CD4-positive, alpha-beta memory T cell (primary cell): ENCODE measurements at regions not wholly inside any gene's neighbourhood (a gene's known extent, or its start where the extent isn't known, plus 50 kb on each side); places are given as distances from the start of the nearest gene placed in this dataset.
A peak's percentile ranks its signal among the peaks of the same experiment; 100 is the strongest.

Experiments
- CTCF ChIA-PET: fragments of 350-600 bp; sonication (Branson Sonifier 250); formaldehyde crosslinking; loops from one replicate; lab custom pipeline; 2021; ENCODE audit warnings: inconsistent platforms; ENCODE audit not compliant: partially characterized antibody; lab: Charles Lee
- POLR2A ChIA-PET: fragments of 350-600 bp; sonication (Branson Sonifier 250); formaldehyde crosslinking; loops from one replicate; lab custom pipeline; 2021; ENCODE audit not compliant: partially characterized antibody; lab: Charles Lee
- DNase-seq, 5 donors: peaks; one replicate each; pipeline versions ENCODE4 v3.0.0 to v3.0.0-alpha.2; 2020 to 2022; ENCODE audit warnings: mixed read lengths in 1 of 5
- H3K27ac ChIP-seq: one replicate; pipeline ENCODE4 v1.7.0; 2013; ENCODE audit warnings: low read depth, low read length
- H3K27me3 ChIP-seq: 2 replicates; pipeline ENCODE4 v1.7.0; 2013; ENCODE audit warnings: mild to moderate bottlenecking, low read length, moderate library complexity; ENCODE audit not compliant: insufficient read depth
- H3K36me3 ChIP-seq: 2 replicates; pipeline ENCODE4 v1.7.0; 2013; ENCODE audit warnings: mild to moderate bottlenecking, low read length, moderate library complexity; ENCODE audit not compliant: insufficient read depth
- H3K4me1 ChIP-seq: 2 replicates; pipeline ENCODE4 v1.7.0; 2013; ENCODE audit warnings: mild to moderate bottlenecking, low read length, moderate library complexity; ENCODE audit not compliant: insufficient read depth
- H3K4me3 ChIP-seq, 2 donors: one replicate each; pipeline ENCODE4 v1.7.0; 2013; ENCODE audit warnings: low read length in 2 of 2, mild to moderate bottlenecking in 1 of 2
- H3K9me3 ChIP-seq, 2 donors: one replicate each; pipeline ENCODE4 v1.7.0; 2013; ENCODE audit warnings: low read length in 2 of 2, control low read depth in 1 of 2; ENCODE audit not compliant: control insufficient read depth in 1 of 2
- H3K27ac Mint-ChIP-seq, 7 donors: one replicate each; pipeline ENCODE4 v1.8.0; 2020 to 2021; ENCODE audit warnings: mixed read lengths in 7 of 7, mild to moderate bottlenecking in 6 of 7, inconsistent platforms in 3 of 7, moderate library complexity in 3 of 7
- H3K27me3 Mint-ChIP-seq, 2 donors: one replicate each; pipeline ENCODE4 v1.8.0; 2020 to 2021; ENCODE audit warnings: mixed read lengths in 2 of 2
- H3K36me3 Mint-ChIP-seq, 2 donors: one replicate each; pipeline ENCODE4 v1.8.0; 2020 to 2021; ENCODE audit warnings: mixed read lengths in 2 of 2, inconsistent platforms in 1 of 2, mild to moderate bottlenecking in 1 of 2
- H3K4me1 Mint-ChIP-seq, 4 donors: one replicate each; pipeline ENCODE4 v1.8.0; 2020 to 2021; ENCODE audit warnings: mixed read lengths in 4 of 4, mild to moderate bottlenecking in 1 of 4
- H3K4me3 Mint-ChIP-seq, 8 donors: one replicate each; pipeline ENCODE4 v1.8.0; 2020 to 2021; ENCODE audit warnings: mixed read lengths in 8 of 8, mild to moderate bottlenecking in 7 of 8, moderate library complexity in 6 of 8, inconsistent platforms in 3 of 8
- H3K9me3 Mint-ChIP-seq, 8 donors: one replicate each; pipeline ENCODE4 v1.8.0; 2020 to 2021; ENCODE audit warnings: mixed read lengths in 8 of 8, mild to moderate bottlenecking in 5 of 8, inconsistent platforms in 3 of 8, moderate library complexity in 1 of 8
- intact Hi-C: fragments of 100-400 bp; cut with micrococcal nuclease; formaldehyde crosslinking; loops from one replicate; pipeline ENCODE4 v1.15.1; 2023

- H3K27me3 ChIP-seq, result no peaks in the 10 kb centered on the region
- H3K27ac ChIP-seq, result no peak overlapping the region
- H3K9me3 Mint-ChIP-seq, result peaks cover 0 to 3% (median 0%) of the 10 kb centered on the region in 8 donors
- ChIA-PET CTCF (interaction anchor here (2.5 kb wide), 1 partner anchor 36 kb away, joined by 9 read pairs; no protein-coding TSS in a partner anchor), POLR2A (no interaction called here)
- peaks cover 0 to 6% (median 1%) of the 10 kb centered on the region in 4 donors for H3K4me1 Mint-ChIP-seq
- H3K36me3 ChIP-seq, result no peaks in the 10 kb centered on the region
- no peaks in the 10 kb centered on the region for H3K27me3 Mint-ChIP-seq
- intact Hi-C loops, result no loop called here
- no peaks in the 10 kb centered on the region for H3K9me3 ChIP-seq
- no peaks in the 10 kb centered on the region for H3K36me3 Mint-ChIP-seq
- H3K4me1 ChIP-seq, result no peaks in the 10 kb centered on the region
- H3K4me3 ChIP-seq, result no peak overlapping the region
- H3K27ac Mint-ChIP-seq, result no peak overlapping the region
- DNase-seq, result no peak
- H3K4me3 Mint-ChIP-seq, result no peak overlapping the region
Observed at GRCh38 chr9:7606591-7606990, 193.0 kb downstream of the DMAC1 start.

- ChIA-PET POLR2A (no interaction called here), CTCF (no interaction called here)
- peaks cover 0 to 2% (median 0%) of the 10 kb centered on the region in 4 donors for H3K4me1 Mint-ChIP-seq
- Histone ChIP-seq H3K4me1 (no peaks in the 10 kb centered on the region), H3K27me3 (no peaks in the 10 kb centered on the region), H3K36me3 (no peaks in the 10 kb centered on the region), H3K27ac (no peak overlapping the region), H3K4me3 (no peak overlapping the region), H3K9me3 (no peaks in the 10 kb centered on the region)
- H3K36me3 Mint-ChIP-seq, result no peaks in the 10 kb centered on the region
- H3K4me3 Mint-ChIP-seq, result no peak overlapping the region
- no peaks in the 10 kb centered on the region for H3K27me3 Mint-ChIP-seq
- H3K9me3 Mint-ChIP-seq, result peaks cover 0 to 4% (median 0%) of the 10 kb centered on the region in 8 donors
- intact Hi-C loops, result no loop called here
- peak overlapping the region in 1 of 7 donors; percentile 63 for H3K27ac Mint-ChIP-seq
- no peak for DNase-seq
Observed at GRCh38 chr9:7601739-7602138, 197.8 kb downstream of the DMAC1 start.

- DNase-seq, result no peak
- H3K27ac Mint-ChIP-seq, result no peak overlapping the region
- intact Hi-C loops, result no loop called here
Observed at GRCh38 chr9:7597716-7598115, 201.9 kb downstream of the DMAC1 start.

DNA sequence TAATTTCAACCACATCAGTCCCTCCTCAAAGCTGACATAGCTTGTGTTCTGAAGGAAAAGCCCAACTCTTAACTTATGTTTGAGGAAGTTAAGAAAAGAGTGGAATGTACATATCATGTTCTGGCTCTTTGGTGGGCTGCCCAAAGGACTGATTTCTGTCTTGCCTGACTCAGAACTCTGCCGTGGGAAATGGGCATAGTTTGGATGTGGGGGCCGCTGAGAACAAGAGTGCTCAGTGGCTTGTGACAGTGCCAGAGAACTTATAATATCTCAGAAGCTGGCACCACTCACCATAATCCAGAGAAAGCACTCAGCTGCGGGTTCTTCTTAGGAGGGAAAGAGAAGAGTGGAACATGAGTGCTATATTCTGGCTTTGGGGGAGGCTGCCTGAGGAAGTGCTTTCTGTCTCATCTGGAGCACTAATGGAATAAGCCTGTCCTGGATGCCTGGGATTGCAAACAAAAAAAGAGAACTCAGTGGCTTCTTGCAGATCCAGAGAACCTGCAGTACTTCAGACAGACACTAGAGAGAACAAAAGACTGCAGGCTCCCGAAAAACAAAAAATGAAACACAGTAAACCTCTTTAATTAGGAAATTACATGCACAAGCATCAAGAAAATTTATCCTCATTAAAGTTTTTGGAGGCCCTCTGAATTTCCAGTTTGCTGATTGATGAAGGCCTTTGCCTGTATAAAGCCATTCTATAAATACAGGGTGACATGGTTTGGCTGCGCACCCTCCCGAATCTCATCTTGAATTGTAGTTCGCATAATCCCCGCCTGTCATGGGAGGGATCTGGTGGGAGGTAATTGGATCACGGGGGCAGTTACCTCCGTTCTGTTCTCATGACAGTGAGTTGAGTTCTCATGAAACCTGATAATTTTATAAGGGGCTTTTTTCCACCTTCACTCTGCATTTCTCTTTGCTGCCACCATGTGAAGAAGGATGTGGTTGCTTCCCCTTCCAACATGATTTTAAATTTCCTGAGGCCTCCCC, 207.0 kb downstream of the DMAC1 start:
- Mint-ChIP-seq H3K4me3 (no peak overlapping the region), H3K36me3 (peaks cover 4 to 18% of the 10 kb centered on the region in 2 donors), H3K9me3 (peaks cover 5 to 31% (median 21%) of the 10 kb centered on the region in 8 donors), H3K27me3 (no peaks in the 10 kb centered on the region), H3K4me1 (peaks cover 0 to 3% (median 0%) of the 10 kb centered on the region in 4 donors), H3K27ac (no peak overlapping the region)
- CTCF ChIA-PET, result no interaction called here
- no peak overlapping the region for H3K27ac ChIP-seq
- POLR2A ChIA-PET, result no interaction called here
- intact Hi-C loops, result no loop called here
- no peaks in the 10 kb centered on the region for H3K36me3 ChIP-seq
- H3K27me3 ChIP-seq, result no peaks in the 10 kb centered on the region
- H3K4me1 ChIP-seq, result no peaks in the 10 kb centered on the region
- no peaks in the 10 kb centered on the region for H3K9me3 ChIP-seq
- no peak for DNase-seq
- H3K4me3 ChIP-seq, result no peak overlapping the region

More at GRCh38 chr9:7597716-7598115, 201.9 kb downstream of the DMAC1 start:
- ChIA-PET CTCF (interaction anchor here (1.0 kb wide), 1 partner anchor 61 kb away, joined by 3 read pairs; no protein-coding TSS in a partner anchor), POLR2A (no interaction called here)
- H3K4me3 Mint-ChIP-seq, result no peak overlapping the region
- no peak overlapping the region for H3K27ac ChIP-seq
- H3K9me3 ChIP-seq, result no peaks in the 10 kb centered on the region
- no peaks in the 10 kb centered on the region for H3K36me3 ChIP-seq
- H3K36me3 Mint-ChIP-seq, result peaks cover 4 to 18% of the 10 kb centered on the region in 2 donors
- no peak overlapping the region for H3K4me3 ChIP-seq
- no peaks in the 10 kb centered on the region for H3K27me3 ChIP-seq
- no peaks in the 10 kb centered on the region for H3K27me3 Mint-ChIP-seq
- H3K4me1 ChIP-seq, result no peaks in the 10 kb centered on the region
- H3K4me1 Mint-ChIP-seq, result peaks cover 0 to 3% (median 0%) of the 10 kb centered on the region in 4 donors
- peaks cover 5 to 28% (median 20%) of the 10 kb centered on the region in 8 donors for H3K9me3 Mint-ChIP-seq

- CTCF ChIA-PET, result no interaction called here
- peaks cover 4 to 18% of the 10 kb centered on the region in 2 donors for H3K36me3 Mint-ChIP-seq
- H3K9me3 ChIP-seq, result no peaks in the 10 kb centered on the region
Observed at GRCh38 chr9:7591501-7591900, 208.1 kb downstream of the DMAC1 start.

DNA sequence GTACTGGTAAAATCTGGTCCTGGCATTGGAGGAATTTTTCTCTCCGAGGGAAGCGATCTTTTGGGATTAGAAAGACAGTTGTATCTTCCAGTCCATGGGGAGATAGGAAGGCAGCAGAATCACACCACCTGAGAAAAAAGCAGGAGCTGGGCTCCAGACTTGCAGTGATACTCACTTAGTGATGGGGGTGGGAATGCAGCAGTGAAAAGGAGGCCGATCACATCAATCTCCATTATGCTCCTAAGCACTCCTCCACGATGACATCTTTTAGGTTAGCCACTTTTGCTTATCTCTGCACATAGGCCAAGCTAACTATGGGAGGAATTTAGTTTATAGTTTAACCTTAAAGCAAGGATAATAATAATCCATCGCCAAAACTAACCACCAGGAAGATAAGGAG, 219.0 kb downstream of the DMAC1 start:
- Mint-ChIP-seq H3K27ac (no peak overlapping the region), H3K27me3 (no peaks in the 10 kb centered on the region), H3K9me3 (peaks cover 0 to 5% (median 0%) of the 10 kb centered on the region in 8 donors), H3K36me3 (no peaks in the 10 kb centered on the region), H3K4me3 (no peak overlapping the region), H3K4me1 (no peaks in the 10 kb centered on the region)
- CTCF ChIA-PET, result interaction anchor here (1.3 to 2.0 kb wide), 4 partner anchors 9 to 33 kb away, joined by 3 to 6 read pairs (median 4); no protein-coding TSS in a partner anchor
- Histone ChIP-seq H3K27me3 (no peaks in the 10 kb centered on the region), H3K36me3 (no peaks in the 10 kb centered on the region), H3K4me3 (no peak overlapping the region), H3K9me3 (no peaks in the 10 kb centered on the region), H3K4me1 (no peaks in the 10 kb centered on the region), H3K27ac (no peak overlapping the region)
- no peak for DNase-seq
- intact Hi-C loops, result no loop called here
- POLR2A ChIA-PET, result no interaction called here

More at GRCh38 chr9:7591501-7591900, 208.1 kb downstream of the DMAC1 start:
- no peaks in the 10 kb centered on the region for H3K27me3 Mint-ChIP-seq
- peaks cover 5 to 31% (median 21%) of the 10 kb centered on the region in 8 donors for H3K9me3 Mint-ChIP-seq
- Histone ChIP-seq H3K36me3 (no peaks in the 10 kb centered on the region), H3K27me3 (no peaks in the 10 kb centered on the region), H3K27ac (no peak overlapping the region), H3K4me1 (no peaks in the 10 kb centered on the region), H3K4me3 (no peak overlapping the region)
- H3K4me1 Mint-ChIP-seq, result peaks cover 0 to 3% (median 0%) of the 10 kb centered on the region in 4 donors
- no peak for DNase-seq
- intact Hi-C loops, result no loop called here
- no peak overlapping the region for H3K27ac Mint-ChIP-seq
- POLR2A ChIA-PET, result no interaction called here
- H3K4me3 Mint-ChIP-seq, result no peak overlapping the region

DNA sequence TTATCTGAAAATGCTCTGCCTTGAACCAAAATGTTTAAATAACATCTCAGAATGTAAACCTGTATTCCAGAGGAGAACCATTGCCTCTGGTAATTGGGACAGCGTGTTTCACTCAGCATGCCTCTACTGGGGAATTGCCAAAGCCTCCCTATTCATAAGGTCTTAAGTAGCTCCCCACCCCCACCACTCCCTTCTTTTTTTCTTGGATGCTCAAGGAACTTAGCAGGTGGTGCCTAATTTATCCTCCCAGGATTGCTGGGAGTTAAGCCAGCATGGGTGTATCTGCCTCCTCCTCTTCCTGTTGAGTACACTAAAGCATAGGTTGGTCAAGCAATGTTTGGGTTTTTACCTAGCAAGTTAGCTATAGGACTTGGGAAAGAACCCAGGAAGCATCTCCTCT, 220.2 kb downstream of the DMAC1 start:
- H3K27me3 Mint-ChIP-seq, result no peaks in the 10 kb centered on the region
- Histone ChIP-seq H3K9me3 (no peaks in the 10 kb centered on the region), H3K27me3 (no peaks in the 10 kb centered on the region), H3K4me1 (no peaks in the 10 kb centered on the region), H3K4me3 (no peak overlapping the region), H3K27ac (no peak overlapping the region), H3K36me3 (no peaks in the 10 kb centered on the region)
- no peaks in the 10 kb centered on the region for H3K36me3 Mint-ChIP-seq
- DNase-seq, result no peak
- ChIA-PET POLR2A (no interaction called here), CTCF (interaction anchor here (1.2 to 1.7 kb wide), 2 partner anchors 9 to 11 kb away, joined by 3 to 4 read pairs; no protein-coding TSS in a partner anchor)
- no peaks in the 10 kb centered on the region for H3K4me1 Mint-ChIP-seq
- intact Hi-C loops, result loop anchor here (10.0 kb wide), 1 partner anchor 215 kb away; the partner anchor contains the start of gene DMAC1
- H3K4me3 Mint-ChIP-seq, result no peak overlapping the region
- no peaks in the 10 kb centered on the region for H3K9me3 Mint-ChIP-seq
- no peak overlapping the region for H3K27ac Mint-ChIP-seq
